AG09309 (cell line): ENCODE measurements at regions not wholly inside any gene's neighbourhood (a gene's known extent, or its start where the extent isn't known, plus 50 kb on each side); places are given as distances from the start of the nearest gene placed in this dataset.

Experiments
- DNase-seq: peaks from one replicate; pipeline ENCODE4 v3.0.0-alpha.2; 2010; ENCODE audit warnings: low read depth
- H3K4me3 ChIP-seq: 2 replicates; pipeline ENCODE4 v1.5.1; 2011; ENCODE audit warnings: mild to moderate bottlenecking, low read depth, low read length, moderate library complexity; ENCODE audit not compliant: control insufficient read depth
- TF ChIP-seq, protein P1 (sequence below): IDR thresholded peaks from 2 replicates; pipeline ENCODE4 v1.5.1; 2011; ENCODE audit warnings: mild to moderate bottlenecking, low read depth, low read length, inconsistent platforms; ENCODE audit not compliant: insufficient read depth, control insufficient read depth; ENCODE audit errors: missing control alignments

DNA sequence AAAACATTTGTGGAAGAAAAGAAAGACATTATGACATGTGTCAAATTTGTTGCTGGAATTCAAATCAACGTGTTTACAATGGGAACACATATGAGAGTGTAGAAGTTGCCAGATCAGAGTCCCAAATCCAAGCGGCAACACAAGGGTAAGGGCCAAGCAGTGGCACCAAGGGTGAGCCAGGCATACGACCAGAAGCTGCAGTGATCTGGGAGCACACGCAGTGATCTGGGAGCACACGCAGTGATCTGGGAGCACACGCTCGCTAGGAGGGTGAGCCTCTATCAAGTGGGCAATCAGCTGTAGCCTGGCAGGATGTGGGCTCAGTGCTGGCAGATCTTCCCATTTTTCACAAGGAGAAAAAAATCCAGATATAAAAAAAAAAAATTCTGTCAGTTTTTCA, 148.2 kb downstream of the TLE3 start:
- DNase-seq = no peak
- no peak overlapping the region for H3K4me3 ChIP-seq
- TF ChIP-seq, protein P1, sequence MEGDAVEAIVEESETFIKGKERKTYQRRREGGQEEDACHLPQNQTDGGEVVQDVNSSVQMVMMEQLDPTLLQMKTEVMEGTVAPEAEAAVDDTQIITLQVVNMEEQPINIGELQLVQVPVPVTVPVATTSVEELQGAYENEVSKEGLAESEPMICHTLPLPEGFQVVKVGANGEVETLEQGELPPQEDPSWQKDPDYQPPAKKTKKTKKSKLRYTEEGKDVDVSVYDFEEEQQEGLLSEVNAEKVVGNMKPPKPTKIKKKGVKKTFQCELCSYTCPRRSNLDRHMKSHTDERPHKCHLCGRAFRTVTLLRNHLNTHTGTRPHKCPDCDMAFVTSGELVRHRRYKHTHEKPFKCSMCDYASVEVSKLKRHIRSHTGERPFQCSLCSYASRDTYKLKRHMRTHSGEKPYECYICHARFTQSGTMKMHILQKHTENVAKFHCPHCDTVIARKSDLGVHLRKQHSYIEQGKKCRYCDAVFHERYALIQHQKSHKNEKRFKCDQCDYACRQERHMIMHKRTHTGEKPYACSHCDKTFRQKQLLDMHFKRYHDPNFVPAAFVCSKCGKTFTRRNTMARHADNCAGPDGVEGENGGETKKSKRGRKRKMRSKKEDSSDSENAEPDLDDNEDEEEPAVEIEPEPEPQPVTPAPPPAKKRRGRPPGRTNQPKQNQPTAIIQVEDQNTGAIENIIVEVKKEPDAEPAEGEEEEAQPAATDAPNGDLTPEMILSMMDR = no peak

DNA sequence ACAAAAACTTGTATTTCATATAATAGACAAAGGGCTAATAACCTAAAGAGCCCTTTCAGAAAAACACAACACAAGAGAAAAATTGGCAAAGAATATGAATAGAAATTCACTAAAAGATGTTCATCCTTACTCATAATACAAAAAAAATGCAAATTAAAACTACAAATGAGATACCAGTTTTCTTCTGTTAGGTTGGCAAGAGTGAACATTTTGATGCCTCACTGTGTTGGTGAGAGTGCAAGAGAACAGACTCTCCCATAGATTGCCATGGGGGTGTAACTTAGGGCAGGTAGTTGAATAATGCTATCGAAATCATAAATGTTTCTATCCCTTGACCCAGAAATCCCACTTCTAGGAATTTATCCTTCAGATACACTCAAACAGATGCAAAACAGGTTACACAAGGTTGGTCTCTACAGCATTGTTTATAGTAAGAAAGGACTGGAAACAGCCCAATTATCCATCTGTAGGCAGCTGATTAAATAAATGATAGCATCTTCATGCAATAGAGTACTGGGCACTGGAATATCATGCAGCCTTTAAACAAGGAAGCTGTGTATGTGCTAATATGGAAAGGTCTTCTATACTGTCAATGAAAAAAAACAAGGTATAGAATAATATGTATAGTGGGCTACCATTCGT, 146.3 kb downstream of the TLE3 start:
- TF ChIP-seq, protein P1 = no peak
- DNase-seq = no peak
- H3K4me3 ChIP-seq = no peak overlapping the region

DNA sequence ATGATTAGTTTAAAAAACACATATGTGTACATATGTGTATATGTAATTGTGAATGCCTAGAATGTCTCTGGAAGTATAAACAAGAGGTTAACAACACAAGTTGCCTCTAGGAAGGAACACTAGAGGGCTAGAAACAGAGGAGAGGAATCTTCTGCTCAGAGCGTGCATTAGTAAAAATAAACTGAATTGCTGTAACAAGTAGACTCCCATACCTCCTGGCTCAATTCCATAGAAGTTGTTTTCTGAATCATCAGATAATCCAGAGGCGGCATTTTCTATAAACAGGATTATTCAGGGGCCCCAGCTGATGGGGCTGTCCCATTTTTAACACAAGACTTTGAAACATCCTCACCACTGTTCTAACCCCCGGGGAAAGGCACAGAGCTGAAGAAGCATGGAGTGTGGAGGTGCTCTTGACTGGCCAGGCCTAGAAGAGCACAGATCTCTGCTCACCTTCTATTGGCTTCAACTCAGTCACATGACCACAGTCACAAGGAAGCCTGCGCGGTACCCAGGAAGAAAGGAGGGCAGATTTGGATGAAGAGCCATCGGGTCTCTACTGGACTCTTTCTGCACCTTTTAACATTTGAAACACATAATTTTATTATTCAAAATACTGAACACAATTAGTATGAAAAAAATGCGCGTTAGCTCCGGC, 145.7 kb downstream of the TLE3 start:
- no peak for DNase-seq
- no peak overlapping the region for H3K4me3 ChIP-seq
- TF ChIP-seq, protein P1 = no peak

- H3K4me3 ChIP-seq = no peak overlapping the region
- TF ChIP-seq, protein P1 = no peak
- no peak for DNase-seq
Measured at GRCh38 chr15:69953051-69953450, 144.7 kb downstream of the TLE3 start.

GRCh38 chr15:69953816-69954215, 143.9 kb downstream of the TLE3 start:
- no peak for DNase-seq
- TF ChIP-seq, protein P1 = no peak
- H3K4me3 ChIP-seq = no peak overlapping the region

- TF ChIP-seq, protein P1 = no peak
- DNase-seq = no peak
- no peak overlapping the region for H3K4me3 ChIP-seq
Measured at GRCh38 chr15:69954666-69955065, 143.1 kb downstream of the TLE3 start.
